NCI-H2227 (cell line): ENCODE measurements at regions not wholly inside any gene's neighbourhood (a gene's known extent, or its start where the extent isn't known, plus 50 kb on each side); places are given as distances from the start of the nearest gene placed in this dataset.
"Not testable (repeated sequence)": the region's sequence is repeated elsewhere in the genome, so short reads cannot be mapped to it uniquely, and the experiment has no call there.

ENCODE experiments used
- DNase-seq: peaks from one replicate; lab custom pipeline; 2025; ENCODE audit not compliant: unreplicated experiment; lab: John Stamatoyannopoulos, UW

DNA sequence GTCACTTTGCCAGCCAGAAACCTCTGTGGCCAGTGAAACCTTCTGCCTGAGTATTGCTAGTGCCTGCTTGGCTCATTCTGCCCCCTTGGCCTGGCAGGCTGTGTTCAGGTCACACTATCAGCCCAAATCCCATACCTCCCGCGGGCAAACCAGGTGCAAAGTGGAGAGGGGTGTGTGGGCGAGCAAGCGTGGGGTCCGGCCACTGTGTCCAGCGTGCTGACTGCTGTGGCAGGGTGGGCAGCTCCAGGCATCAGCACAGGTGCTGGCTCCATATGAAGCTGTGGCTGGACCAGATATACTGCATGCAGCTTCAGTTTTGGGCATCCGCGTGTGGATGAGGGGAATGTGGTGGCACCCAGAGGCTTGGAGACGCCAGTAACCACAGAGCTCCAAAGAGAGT lies 576.5 kb upstream of the EDIL3 start:
- no peak for DNase-seq

- no peak for DNase-seq
Observed at GRCh38 chr5:84961903-84962302, 577.2 kb upstream of the EDIL3 start.

GRCh38 chr5:84983093-84983492 lies 598.4 kb upstream of the EDIL3 start:
- DNase-seq = no peak

DNA sequence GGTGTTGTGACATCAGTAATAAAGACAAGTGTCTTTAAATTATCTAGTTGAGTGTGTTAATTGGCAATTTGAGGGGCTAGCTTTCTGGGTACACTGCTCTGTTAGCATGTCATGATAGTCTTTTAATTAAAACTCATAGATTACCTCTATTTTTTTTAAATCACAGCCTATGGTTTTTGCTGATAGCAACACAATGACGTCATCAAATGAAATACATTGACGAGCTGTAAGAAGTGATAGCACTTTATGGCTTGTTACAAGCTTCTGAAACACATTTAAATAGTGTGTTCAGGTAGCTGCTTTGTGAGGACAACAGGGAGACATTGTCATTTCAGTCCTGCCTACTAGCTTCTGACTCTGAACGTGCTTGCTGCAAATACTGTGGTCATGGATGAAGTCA lies 600.5 kb upstream of the EDIL3 start:
- DNase-seq = no peak

DNA sequence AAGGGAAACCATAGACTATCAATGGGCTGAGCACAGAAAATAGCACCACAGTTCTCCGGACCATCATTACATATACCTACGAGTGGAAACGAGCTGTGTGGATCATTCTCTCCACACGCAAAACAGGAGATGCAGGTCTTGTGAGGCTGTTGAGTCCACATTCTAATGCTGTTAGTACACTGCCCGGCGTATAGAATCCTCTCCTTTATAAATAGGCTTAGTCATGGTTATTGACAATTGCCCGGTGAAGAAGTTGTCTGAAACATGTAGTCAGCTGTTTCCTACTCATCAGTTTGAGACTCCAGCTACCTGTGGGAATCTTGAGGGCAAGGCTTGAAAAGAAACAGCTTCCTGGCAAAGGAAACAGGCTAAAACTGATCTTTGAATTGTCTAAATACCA lies 602.0 kb upstream of the EDIL3 start:
- DNase-seq = no peak

- DNase-seq = no peak
Observed at GRCh38 chr5:85000671-85001070, 616.0 kb upstream of the EDIL3 start.

DNA sequence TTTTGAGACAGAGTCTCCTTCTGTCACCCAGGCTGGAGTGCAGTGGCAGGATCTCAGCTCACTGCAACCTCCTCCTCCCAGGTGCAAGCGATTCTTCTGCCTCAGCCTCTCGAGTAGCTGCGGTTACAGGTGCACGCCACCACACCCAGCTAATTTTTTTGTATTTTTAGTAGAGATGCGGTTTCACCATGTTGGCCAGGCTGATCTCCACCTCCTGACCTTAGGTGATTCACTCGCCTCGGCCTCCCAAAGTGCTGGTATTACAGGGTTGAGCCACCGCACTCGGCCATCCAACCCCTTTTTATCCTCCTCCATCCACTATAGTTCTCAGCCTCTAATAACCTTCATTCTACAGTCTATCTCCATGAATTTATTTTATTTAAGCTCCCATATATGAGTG lies 617.3 kb upstream of the EDIL3 start:
- not testable (repeated sequence) for DNase-seq

DNA sequence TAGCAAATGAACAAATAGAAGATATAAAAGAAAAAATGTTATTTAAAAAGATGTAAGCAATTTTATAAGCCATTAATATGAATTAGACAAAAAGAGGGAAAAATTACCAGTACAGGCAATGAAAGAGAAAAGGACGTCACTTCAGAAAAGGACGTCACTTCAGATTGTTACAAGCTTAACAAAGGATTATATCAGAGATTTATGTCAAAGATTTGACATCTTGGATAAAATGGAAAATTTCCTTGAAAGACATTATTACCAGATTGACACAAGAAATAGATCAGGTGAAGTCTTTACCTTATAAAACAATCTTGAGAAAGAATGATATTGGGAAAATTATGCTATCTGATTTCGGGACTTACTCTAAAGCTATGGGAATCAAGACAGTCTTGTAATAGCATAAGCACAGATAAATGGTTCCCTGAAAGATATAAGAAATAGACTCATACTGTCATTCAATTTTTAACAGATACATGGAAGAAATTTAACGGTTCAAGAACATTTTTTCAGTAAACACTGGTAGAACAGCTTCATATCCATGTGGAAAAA lies 625.4 kb upstream of the EDIL3 start:
- DNase-seq = no peak

- no peak for DNase-seq
Observed at GRCh38 chr5:85017261-85017660, 632.6 kb upstream of the EDIL3 start.

DNA sequence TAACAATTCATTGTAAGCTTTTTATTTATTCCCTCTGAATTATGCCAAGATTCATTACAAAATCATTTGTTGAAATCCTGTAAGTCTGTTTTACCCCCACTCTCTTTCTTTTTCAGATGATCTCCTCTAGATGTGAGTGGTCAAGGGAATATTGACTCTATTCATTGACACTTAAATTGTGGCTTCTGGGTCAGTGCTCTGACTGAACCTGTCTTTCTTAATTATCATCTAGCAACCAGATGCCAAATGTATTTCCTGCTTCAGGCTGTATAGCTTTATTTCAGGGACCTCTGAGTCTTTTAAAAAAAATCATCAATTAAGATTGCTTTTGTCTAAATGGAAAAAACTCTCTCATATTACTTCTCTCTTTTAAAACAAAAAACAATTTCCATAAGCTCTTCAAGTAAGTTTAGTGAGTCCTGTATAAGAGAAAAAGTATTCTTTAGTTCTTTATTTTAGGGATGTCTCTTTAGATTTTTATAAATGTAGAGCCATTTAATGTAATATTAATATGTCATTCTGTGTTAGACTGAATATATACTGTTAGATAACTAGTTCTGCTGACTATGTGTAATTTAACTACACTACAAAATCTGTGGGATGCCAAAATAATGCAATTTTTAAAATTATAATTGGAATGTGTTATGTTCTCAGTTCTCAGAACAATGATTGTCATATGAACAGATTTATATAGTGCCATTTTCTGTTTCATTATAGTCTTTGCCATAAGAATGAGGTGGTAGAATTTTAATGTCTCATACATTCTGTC lies 645.8 kb upstream of the EDIL3 start:
- DNase-seq = no peak

- DNase-seq = no peak
Observed at GRCh38 chr5:85049020-85049419, 664.3 kb upstream of the EDIL3 start.

GRCh38 chr5:85052826-85053225 lies 668.1 kb upstream of the EDIL3 start:
- no peak for DNase-seq

DNA sequence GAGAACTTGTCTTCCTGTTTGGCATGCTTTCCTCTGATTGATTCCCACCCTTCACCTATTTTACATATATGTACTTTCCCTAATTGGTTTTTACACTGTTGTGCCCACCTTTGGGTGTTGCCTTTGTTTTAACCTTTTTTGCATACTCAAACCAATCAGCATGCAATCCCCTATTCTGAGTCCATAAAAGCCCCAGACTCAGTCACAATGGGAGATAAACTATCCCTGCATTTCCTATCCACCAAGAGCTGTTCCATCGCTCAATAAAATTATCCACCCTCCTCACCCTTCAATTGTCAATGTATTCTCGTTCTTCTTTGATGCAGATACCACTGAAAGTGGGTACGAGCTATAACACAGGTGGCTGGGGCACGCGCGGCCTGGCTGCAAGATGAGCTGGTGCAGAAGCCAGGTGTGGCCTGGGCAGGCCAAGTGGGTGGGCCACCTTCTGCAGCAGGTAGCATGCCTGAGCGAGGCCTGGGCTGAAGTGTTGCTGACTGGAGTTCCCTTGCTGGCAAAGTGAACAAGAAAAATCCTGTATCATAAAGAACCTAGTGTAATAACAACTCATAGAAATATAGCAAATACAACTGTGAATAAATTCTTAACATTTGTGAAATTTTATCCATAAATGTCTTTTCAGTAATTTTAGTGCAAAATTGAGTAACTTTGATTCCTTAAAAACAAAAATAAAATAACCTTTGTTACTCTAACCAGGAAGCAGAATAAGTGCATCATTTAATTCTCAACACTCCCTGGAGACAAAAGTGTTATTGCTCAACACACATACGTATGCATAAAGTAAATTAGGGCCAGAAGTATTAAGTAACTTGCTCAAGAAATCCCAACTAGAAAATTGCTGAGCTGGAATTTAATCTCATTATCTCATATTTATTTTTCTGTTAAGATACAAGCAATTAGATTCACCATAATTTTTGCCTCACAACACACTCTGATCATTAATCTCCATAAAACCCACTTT lies 685.3 kb upstream of the EDIL3 start:
- no peak for DNase-seq

- no peak for DNase-seq
Observed at GRCh38 chr5:85077581-85077980, 692.9 kb upstream of the EDIL3 start.

DNA sequence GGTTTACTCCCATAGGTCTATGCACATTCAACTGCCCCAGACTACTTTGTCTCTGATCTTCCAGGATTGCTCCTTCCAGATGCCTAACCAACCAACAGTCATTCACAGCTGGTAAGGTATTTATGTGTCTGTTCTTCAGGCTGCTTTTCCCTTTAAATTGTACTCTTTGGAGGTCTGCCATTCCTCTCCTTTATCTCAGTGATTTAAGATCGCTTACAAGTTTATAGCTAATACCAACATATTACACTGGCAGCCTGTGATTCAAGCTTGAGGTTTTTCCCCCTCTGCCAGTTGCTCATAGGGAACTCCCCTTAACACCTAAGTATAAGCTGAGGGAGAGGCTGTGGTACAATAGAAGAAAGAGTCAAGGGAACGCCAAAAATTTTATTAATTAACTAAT lies 711.7 kb upstream of the EDIL3 start:
- DNase-seq = no peak

DNA sequence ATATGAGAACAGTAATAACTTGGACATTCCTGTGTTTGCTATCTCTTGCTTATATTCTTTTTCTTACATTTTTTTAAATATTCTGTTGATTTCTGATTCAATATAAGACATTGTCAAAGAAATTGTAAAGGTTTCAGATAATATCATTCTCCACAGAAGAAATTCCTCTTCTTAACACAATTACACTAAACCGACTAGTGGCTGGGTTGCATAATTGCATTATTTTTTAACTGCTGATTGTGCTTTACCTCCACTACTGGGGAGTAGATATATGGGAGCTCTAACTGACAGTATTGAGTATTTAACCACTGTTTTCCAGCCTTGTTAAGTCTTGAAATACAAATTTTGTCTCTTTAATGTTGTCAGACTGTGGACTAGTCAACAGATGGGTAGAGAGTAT lies 723.8 kb upstream of the EDIL3 start:
- no peak for DNase-seq

DNA sequence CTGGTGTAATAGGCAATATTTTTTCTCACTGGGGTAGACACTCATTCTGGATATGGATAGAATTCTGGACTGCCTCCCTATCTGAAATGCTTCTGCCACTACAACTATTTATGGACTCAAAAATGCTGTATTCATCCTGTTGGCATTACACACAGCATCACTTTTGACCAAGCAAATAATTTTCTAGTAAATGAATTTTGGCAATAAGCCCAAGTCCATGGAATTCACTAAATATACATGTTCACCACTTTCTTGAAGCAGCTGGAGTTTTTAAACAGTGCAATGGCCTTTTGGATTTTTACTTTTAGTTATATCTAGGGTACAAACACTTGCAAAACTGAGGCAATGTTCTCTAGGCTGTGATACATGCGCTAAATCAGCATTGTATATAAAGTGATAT lies 724.9 kb upstream of the EDIL3 start:
- no peak for DNase-seq

DNA sequence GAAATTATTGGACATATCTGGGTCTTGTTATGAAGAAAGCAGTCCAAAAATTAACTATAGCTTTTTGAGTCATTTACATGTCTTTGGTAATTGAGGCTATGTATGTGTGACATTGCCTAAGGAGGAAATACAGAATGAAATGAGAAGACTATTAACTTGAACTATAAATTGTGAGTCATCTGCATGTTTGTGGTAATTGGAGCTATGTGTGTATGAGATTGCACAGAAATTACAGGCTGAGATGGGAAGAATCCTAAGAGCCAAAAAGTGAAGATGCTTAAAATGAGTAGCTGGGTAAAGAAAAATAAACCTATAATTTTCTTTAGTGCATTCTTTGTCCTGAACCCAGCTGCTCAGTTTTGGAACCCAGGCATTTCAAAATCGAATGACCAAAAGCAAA lies 747.6 kb upstream of the EDIL3 start:
- no peak for DNase-seq

DNA sequence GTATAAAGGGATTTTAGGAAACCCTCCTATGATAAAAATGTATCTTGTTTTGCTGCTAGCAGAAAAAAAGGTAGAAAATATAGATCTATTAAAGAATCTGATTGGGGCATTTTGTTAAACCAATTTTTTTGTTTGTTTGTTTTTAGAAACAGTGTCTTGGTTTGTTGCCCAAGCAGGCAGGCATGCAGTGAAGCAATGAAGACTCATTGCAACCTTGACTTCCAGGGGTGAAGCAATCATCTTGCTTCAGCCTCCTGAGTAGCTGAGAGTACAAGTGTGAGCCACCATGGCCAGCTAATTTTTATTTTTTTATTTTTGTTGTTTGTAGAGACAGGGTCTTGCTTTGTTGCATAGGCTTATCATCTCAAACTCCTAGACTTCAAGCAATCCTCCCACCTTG lies 755.8 kb upstream of the EDIL3 start:
- DNase-seq = no peak

- DNase-seq = no peak
Observed at GRCh38 chr5:85143138-85143537, 758.5 kb upstream of the EDIL3 start.

DNA sequence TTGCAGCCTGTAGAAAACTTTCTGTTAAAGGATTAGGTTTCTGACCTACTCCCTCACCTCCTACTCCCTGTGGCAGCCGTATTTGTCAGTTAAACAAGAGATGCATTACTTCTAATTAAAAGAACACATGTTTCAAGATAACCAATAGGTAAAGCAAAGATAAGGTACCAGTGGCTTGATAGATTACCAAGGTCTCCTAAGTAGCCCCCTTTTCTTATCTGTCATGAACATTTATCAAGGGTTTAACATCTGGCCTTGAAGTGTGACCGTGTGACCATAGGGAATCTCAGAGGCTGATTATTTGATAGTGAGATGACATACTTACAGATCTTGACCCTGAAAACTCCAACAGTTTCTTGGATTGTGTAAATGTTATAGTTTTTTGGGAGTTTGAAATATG lies 764.0 kb upstream of the EDIL3 start:
- no peak for DNase-seq

GRCh38 chr5:85159395-85159794 lies 774.7 kb upstream of the EDIL3 start:
- no peak for DNase-seq
